SK-N-SH (cell line): ENCODE measurements at regions not wholly inside any gene's neighbourhood (a gene's known extent, or its start where the extent isn't known, plus 50 kb on each side); places are given as distances from the start of the nearest gene placed in this dataset.

ENCODE experiments used
- ELF1 ChIP-seq: IDR thresholded peaks from 2 replicates; pipeline ENCODE4 v1.4.0; 2012
- EP300 ChIP-seq, 2 experiments: IDR thresholded peaks; 2 replicates each; pipeline versions ENCODE4 v1.4.0 to v1.6.1; 2012; ENCODE audit warnings: borderline replicate concordance in 1 of 2, low read depth in 1 of 2, low read length in 1 of 2
- FOSL2 ChIP-seq: IDR thresholded peaks from 2 replicates; pipeline ENCODE4 v1.4.0; 2012; ENCODE audit warnings: low read depth, mild to moderate bottlenecking, moderate library complexity, borderline replicate concordance
- FOXM1 ChIP-seq: IDR thresholded peaks from 2 replicates; pipeline ENCODE4 v1.4.0; 2012; ENCODE audit warnings: low read depth, mild to moderate bottlenecking
- GATA2 ChIP-seq: sonication (generic); formaldehyde crosslinking; IDR thresholded peaks from 2 replicates; pipeline ENCODE4 v1.5.0; 2020; ENCODE audit warnings: mild to moderate bottlenecking, missing genetic modification reagents
- MXI1 ChIP-seq: IDR thresholded peaks from 2 replicates; pipeline ENCODE4 v1.6.1; 2012; ENCODE audit warnings: mild to moderate bottlenecking, low read depth, low read length, improper control_type of control experiment
- POLR2AphosphoS5 ChIP-seq: IDR thresholded peaks from 2 replicates; pipeline ENCODE4 v1.6.1; 2012; ENCODE audit warnings: low read depth, low read length
- SIN3A ChIP-seq: IDR thresholded peaks from 2 replicates; pipeline ENCODE4 v1.6.1; 2012; ENCODE audit warnings: low read depth, mild to moderate bottlenecking, low read length, moderate library complexity, borderline replicate concordance
- TF ChIP-seq, protein P1 (sequence below): IDR thresholded peaks from 2 replicates; pipeline ENCODE4; 2012
- TF ChIP-seq, protein P2 (sequence below): fragments of 200-600 bp; sonication (generic); IDR thresholded peaks from 2 replicates; pipeline ENCODE4 v1.6.1; 2017; ENCODE audit warnings: antibody characterized with exemption, mild to moderate bottlenecking, moderate library complexity
- TF ChIP-seq, protein P3 (sequence below): IDR thresholded peaks from 2 replicates; pipeline ENCODE4 v1.6.1; 2012; ENCODE audit warnings: mild to moderate bottlenecking, low read depth, low read length, moderate library complexity
- TF ChIP-seq, protein P4 (sequence below): fragments of 150-350 bp; IDR thresholded peaks from 2 replicates; pipeline ENCODE4 v1.6.1; 2016; ENCODE audit warnings: mild to moderate bottlenecking, low read depth, low read length
- TF ChIP-seq, protein P5 (sequence below): fragments of 150-350 bp; IDR thresholded peaks from 2 replicates; pipeline ENCODE4 v1.6.1; 2017; ENCODE audit warnings: antibody characterized with exemption, low read length, low read depth, borderline replicate concordance
- TF ChIP-seq, protein P6 (sequence below): IDR thresholded peaks from 2 replicates; pipeline ENCODE4 v1.4.0; 2012; ENCODE audit warnings: low read depth, borderline replicate concordance

DNA sequence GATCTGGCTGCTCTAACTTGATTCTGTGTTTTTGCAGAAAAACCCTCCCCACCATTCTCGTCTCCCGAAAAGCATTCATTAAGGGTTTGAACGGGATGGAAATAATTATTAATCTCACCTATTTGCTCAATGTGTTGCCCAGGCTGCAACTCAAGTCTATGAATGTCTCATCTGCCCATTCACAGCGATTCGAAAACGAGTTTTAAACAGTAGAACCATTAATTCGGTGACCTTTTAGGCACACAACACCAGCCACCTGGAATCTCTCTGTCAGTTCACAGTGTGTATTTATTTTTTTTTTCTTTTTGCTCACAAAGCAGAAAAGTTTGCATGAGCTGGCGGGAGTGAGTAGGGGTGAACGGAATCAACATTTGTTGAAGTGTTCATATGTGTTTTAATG is 764.7 kb upstream of the TPTE start:
- TF ChIP-seq, protein P1, sequence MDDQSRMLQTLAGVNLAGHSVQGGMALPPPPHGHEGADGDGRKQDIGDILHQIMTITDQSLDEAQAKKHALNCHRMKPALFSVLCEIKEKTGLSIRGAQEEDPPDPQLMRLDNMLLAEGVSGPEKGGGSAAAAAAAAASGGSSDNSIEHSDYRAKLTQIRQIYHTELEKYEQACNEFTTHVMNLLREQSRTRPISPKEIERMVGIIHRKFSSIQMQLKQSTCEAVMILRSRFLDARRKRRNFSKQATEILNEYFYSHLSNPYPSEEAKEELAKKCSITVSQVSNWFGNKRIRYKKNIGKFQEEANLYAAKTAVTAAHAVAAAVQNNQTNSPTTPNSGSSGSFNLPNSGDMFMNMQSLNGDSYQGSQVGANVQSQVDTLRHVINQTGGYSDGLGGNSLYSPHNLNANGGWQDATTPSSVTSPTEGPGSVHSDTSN, result no peak
- TF ChIP-seq MXI1, result no peak
- TF ChIP-seq POLR2AphosphoS5, result no peak
- TF ChIP-seq, protein P2, sequence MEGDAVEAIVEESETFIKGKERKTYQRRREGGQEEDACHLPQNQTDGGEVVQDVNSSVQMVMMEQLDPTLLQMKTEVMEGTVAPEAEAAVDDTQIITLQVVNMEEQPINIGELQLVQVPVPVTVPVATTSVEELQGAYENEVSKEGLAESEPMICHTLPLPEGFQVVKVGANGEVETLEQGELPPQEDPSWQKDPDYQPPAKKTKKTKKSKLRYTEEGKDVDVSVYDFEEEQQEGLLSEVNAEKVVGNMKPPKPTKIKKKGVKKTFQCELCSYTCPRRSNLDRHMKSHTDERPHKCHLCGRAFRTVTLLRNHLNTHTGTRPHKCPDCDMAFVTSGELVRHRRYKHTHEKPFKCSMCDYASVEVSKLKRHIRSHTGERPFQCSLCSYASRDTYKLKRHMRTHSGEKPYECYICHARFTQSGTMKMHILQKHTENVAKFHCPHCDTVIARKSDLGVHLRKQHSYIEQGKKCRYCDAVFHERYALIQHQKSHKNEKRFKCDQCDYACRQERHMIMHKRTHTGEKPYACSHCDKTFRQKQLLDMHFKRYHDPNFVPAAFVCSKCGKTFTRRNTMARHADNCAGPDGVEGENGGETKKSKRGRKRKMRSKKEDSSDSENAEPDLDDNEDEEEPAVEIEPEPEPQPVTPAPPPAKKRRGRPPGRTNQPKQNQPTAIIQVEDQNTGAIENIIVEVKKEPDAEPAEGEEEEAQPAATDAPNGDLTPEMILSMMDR, result no peak
- TF ChIP-seq EP300 (IDR thresholded peaks at IDR 0.05; ENCODE audit: borderline replicate concordance in 1 of 2, low read depth in 1 of 2, low read length in 1 of 2), result no peak
- no peak for TF ChIP-seq FOXM1
- TF ChIP-seq, protein P3, sequence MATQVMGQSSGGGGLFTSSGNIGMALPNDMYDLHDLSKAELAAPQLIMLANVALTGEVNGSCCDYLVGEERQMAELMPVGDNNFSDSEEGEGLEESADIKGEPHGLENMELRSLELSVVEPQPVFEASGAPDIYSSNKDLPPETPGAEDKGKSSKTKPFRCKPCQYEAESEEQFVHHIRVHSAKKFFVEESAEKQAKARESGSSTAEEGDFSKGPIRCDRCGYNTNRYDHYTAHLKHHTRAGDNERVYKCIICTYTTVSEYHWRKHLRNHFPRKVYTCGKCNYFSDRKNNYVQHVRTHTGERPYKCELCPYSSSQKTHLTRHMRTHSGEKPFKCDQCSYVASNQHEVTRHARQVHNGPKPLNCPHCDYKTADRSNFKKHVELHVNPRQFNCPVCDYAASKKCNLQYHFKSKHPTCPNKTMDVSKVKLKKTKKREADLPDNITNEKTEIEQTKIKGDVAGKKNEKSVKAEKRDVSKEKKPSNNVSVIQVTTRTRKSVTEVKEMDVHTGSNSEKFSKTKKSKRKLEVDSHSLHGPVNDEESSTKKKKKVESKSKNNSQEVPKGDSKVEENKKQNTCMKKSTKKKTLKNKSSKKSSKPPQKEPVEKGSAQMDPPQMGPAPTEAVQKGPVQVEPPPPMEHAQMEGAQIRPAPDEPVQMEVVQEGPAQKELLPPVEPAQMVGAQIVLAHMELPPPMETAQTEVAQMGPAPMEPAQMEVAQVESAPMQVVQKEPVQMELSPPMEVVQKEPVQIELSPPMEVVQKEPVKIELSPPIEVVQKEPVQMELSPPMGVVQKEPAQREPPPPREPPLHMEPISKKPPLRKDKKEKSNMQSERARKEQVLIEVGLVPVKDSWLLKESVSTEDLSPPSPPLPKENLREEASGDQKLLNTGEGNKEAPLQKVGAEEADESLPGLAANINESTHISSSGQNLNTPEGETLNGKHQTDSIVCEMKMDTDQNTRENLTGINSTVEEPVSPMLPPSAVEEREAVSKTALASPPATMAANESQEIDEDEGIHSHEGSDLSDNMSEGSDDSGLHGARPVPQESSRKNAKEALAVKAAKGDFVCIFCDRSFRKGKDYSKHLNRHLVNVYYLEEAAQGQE, result no peak
- TF ChIP-seq GATA2, result no peak
- TF ChIP-seq ELF1, result no peak
- TF ChIP-seq, protein P4, sequence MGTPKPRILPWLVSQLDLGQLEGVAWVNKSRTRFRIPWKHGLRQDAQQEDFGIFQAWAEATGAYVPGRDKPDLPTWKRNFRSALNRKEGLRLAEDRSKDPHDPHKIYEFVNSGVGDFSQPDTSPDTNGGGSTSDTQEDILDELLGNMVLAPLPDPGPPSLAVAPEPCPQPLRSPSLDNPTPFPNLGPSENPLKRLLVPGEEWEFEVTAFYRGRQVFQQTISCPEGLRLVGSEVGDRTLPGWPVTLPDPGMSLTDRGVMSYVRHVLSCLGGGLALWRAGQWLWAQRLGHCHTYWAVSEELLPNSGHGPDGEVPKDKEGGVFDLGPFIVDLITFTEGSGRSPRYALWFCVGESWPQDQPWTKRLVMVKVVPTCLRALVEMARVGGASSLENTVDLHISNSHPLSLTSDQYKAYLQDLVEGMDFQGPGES, result no peak
- TF ChIP-seq, protein P5, sequence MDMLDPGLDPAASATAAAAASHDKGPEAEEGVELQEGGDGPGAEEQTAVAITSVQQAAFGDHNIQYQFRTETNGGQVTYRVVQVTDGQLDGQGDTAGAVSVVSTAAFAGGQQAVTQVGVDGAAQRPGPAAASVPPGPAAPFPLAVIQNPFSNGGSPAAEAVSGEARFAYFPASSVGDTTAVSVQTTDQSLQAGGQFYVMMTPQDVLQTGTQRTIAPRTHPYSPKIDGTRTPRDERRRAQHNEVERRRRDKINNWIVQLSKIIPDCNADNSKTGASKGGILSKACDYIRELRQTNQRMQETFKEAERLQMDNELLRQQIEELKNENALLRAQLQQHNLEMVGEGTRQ, result no peak
- no peak for TF ChIP-seq SIN3A
- no peak for TF ChIP-seq FOSL2
- TF ChIP-seq, protein P6, sequence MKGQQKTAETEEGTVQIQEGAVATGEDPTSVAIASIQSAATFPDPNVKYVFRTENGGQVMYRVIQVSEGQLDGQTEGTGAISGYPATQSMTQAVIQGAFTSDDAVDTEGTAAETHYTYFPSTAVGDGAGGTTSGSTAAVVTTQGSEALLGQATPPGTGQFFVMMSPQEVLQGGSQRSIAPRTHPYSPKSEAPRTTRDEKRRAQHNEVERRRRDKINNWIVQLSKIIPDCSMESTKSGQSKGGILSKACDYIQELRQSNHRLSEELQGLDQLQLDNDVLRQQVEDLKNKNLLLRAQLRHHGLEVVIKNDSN, result no peak
